ENCODE measurements at regions not wholly inside any gene's neighbourhood (a gene's known extent, or its start where the extent isn't known, plus 50 kb on each side); places are given as distances from the start of the nearest gene placed in this dataset.

- TF ChIP-seq CTCF (conservative IDR thresholded peaks at IDR 0.05; ENCODE audit: low read length) (no peak), EZH2phosphoT487 (IDR thresholded peaks at IDR 0.05; ENCODE audit: borderline replicate concordance, low read depth, low read length) (no peak)
Observed at GRCh38 chr14:85475113-85475512, 54.8 kb upstream of the FLRT2 start.

All from OCI-LY7 (cell line).